Prostate gland (tissue), 2 donors: ENCODE measurements at regions not wholly inside any gene's neighbourhood (a gene's known extent, or its start where the extent isn't known, plus 50 kb on each side); places are given as distances from the start of the nearest gene placed in this dataset.

Source experiments
- DNase-seq: peaks from one replicate; pipeline ENCODE4 v3.0.0-alpha.2; 2019; ENCODE audit warnings: low spot score
- H3K27ac ChIP-seq, 2 donors: fragments of 200-600 bp; sonication (generic); 2 replicates each; pipeline ENCODE4 v1.5.1; 2017 to 2019
- H3K27me3 ChIP-seq: fragments of 200-600 bp; sonication (generic); replicated peaks from 2 replicates; pipeline ENCODE4 v1.5.1; 2019; ENCODE audit not compliant: insufficient read depth
- H3K36me3 ChIP-seq, 2 donors: fragments of 200-600 bp; sonication (generic); 1 replicate in 1 of 2; 2 replicates in 1 of 2; pipeline versions ENCODE4 v1.5.1 to v1.8.1; 2017 to 2019
- H3K4me1 ChIP-seq: fragments of 200-600 bp; sonication (generic); replicated peaks from 2 replicates; pipeline ENCODE4 v1.5.1; 2019
- H3K4me3 ChIP-seq, 2 donors: fragments of 200-600 bp; sonication (generic); 2 replicates each; pipeline ENCODE4 v1.5.1; 2017 to 2019
- H3K9me3 ChIP-seq: fragments of 200-600 bp; sonication (generic); 2 replicates; pipeline ENCODE4 v1.5.1; 2017
- POLR2A ChIP-seq: fragments of 450-650 bp; IDR thresholded peaks from one replicate; pipeline ENCODE4 v1.6.1; 2016; ENCODE audit warnings: antibody characterized with exemption, mild to moderate bottlenecking
- POLR2AphosphoS5 ChIP-seq: sonication (generic); formaldehyde crosslinking; IDR thresholded peaks from one replicate; pipeline ENCODE4 v1.6.1; 2017; ENCODE audit warnings: antibody characterized with exemption
- WGBS: methylation state at CpG from one replicate; pipeline ENCODE4 v1.1.5; 2018; 5-methylcytosine and 5-hydroxymethylcytosine counted together
- intact Hi-C: fragments of 100-400 bp; cut with DNase I; formaldehyde crosslinking; loops from one replicate; pipeline ENCODE4 v1.14.2; 2022
- TF ChIP-seq, protein P1 (sequence below), 4 experiments: fragments of 200-600 bp in 2 of 4; fragments of 450-650 bp in 2 of 4; sonication (generic) in 2 of 4; IDR thresholded peaks; 1 replicate in 3 of 4; 2 replicates in 1 of 4; pipeline ENCODE4 v1.5.1; 2016 to 2019; ENCODE audit warnings: antibody characterized with exemption in 4 of 4, mild to moderate bottlenecking in 2 of 4, moderate library complexity in 2 of 4

GRCh38 chr4:145333786-145334185 lies 147.9 kb upstream of the SMAD1 start:
- intact Hi-C loops = no loop called here
- H3K9me3 ChIP-seq = no peaks in the 10 kb centered on the region
- DNase-seq = peak; percentile 46
- no peaks in the 10 kb centered on the region for H3K27me3 ChIP-seq
- no peak overlapping the region for H3K4me3 ChIP-seq
- H3K36me3 ChIP-seq = no peaks in the 10 kb centered on the region
- no peak overlapping the region for H3K27ac ChIP-seq
- 49% methylated on average over 3 of the region's 3 CpGs for WGBS
- TF ChIP-seq POLR2AphosphoS5 = no peak
- TF ChIP-seq, protein P1, sequence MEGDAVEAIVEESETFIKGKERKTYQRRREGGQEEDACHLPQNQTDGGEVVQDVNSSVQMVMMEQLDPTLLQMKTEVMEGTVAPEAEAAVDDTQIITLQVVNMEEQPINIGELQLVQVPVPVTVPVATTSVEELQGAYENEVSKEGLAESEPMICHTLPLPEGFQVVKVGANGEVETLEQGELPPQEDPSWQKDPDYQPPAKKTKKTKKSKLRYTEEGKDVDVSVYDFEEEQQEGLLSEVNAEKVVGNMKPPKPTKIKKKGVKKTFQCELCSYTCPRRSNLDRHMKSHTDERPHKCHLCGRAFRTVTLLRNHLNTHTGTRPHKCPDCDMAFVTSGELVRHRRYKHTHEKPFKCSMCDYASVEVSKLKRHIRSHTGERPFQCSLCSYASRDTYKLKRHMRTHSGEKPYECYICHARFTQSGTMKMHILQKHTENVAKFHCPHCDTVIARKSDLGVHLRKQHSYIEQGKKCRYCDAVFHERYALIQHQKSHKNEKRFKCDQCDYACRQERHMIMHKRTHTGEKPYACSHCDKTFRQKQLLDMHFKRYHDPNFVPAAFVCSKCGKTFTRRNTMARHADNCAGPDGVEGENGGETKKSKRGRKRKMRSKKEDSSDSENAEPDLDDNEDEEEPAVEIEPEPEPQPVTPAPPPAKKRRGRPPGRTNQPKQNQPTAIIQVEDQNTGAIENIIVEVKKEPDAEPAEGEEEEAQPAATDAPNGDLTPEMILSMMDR (IDR thresholded peaks at IDR 0.05) = no peak
- no peak for TF ChIP-seq POLR2A
- H3K4me1 ChIP-seq = no peaks in the 10 kb centered on the region

- TF ChIP-seq, protein P1 (IDR thresholded peaks at IDR 0.05) = no peak
- TF ChIP-seq POLR2A (no peak), POLR2AphosphoS5 (no peak)
- 90% methylated on average over 2 of the region's 2 CpGs for WGBS
Observed at GRCh38 chr4:145326491-145326890, 146.1 kb upstream of the OTUD4 start.

GRCh38 chr4:145324161-145324560 lies 143.8 kb upstream of the OTUD4 start:
- Histone ChIP-seq H3K27ac (no peak overlapping the region), H3K27me3 (no peaks in the 10 kb centered on the region), H3K36me3 (no peaks in the 10 kb centered on the region), H3K4me1 (no peaks in the 10 kb centered on the region), H3K4me3 (no peak overlapping the region), H3K9me3 (no peaks in the 10 kb centered on the region)
- DNase-seq = no peak
- TF ChIP-seq, protein P1 (IDR thresholded peaks at IDR 0.05) = no peak
- TF ChIP-seq POLR2AphosphoS5 (no peak), POLR2A (no peak)
- 63% methylated on average over 8 of the region's 8 CpGs for WGBS
- intact Hi-C loops = no loop called here

More at GRCh38 chr4:145326491-145326890, 146.1 kb upstream of the OTUD4 start:
- DNase-seq = no peak
- intact Hi-C loops = no loop called here
- Histone ChIP-seq H3K9me3 (no peaks in the 10 kb centered on the region), H3K27me3 (no peaks in the 10 kb centered on the region), H3K4me3 (no peak overlapping the region), H3K27ac (no peak overlapping the region), H3K4me1 (no peaks in the 10 kb centered on the region), H3K36me3 (no peaks in the 10 kb centered on the region)

GRCh38 chr4:145320294-145320693 lies 139.9 kb upstream of the OTUD4 start:
- Histone ChIP-seq H3K27me3 (no peaks in the 10 kb centered on the region), H3K9me3 (no peaks in the 10 kb centered on the region), H3K36me3 (no peaks in the 10 kb centered on the region), H3K4me3 (no peak overlapping the region), H3K27ac (no peak overlapping the region), H3K4me1 (no peaks in the 10 kb centered on the region)
- whole genome bisulfite sequencing = 4% methylated on average over 5 of the region's 5 CpGs
- no peak for DNase-seq
- TF ChIP-seq POLR2A (no peak), POLR2AphosphoS5 (no peak)
- TF ChIP-seq, protein P1 (IDR thresholded peaks at IDR 0.05) = no peak
- intact Hi-C loops = no loop called here

DNA sequence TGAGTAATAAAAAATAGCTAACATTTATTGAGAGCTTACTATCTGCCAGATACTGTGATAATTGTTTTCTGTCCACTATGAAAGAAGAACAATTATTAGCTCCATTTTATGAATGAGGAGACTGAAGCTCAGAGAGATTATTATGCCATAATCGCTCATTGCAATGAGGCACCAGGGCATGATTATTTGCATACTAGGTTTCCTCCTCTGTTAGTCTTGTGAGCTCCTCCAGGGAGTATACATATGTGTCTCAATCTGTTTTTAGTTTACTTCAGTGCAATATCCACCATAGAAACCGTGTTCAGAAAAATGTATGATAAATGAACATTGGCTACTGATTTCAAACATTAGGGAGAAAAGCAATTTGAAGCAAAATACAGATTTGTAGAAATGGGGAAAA lies 139.4 kb upstream of the OTUD4 start:
- TF ChIP-seq POLR2A (no peak), POLR2AphosphoS5 (no peak)
- TF ChIP-seq, protein P1 (IDR thresholded peaks at IDR 0.05) = no peak
- H3K27me3 ChIP-seq = no peaks in the 10 kb centered on the region
- intact Hi-C loops = no loop called here
- DNase-seq = no peak
- no peaks in the 10 kb centered on the region for H3K36me3 ChIP-seq
- WGBS = 81% methylated on average over 2 of the region's 2 CpGs
- H3K4me3 ChIP-seq = no peak overlapping the region
- H3K9me3 ChIP-seq = no peaks in the 10 kb centered on the region
- no peak overlapping the region for H3K27ac ChIP-seq
- H3K4me1 ChIP-seq = no peaks in the 10 kb centered on the region
